HL-60 (cell line): ENCODE measurements at regions not wholly inside any gene's neighbourhood (a gene's known extent, or its start where the extent isn't known, plus 50 kb on each side); places are given as distances from the start of the nearest gene placed in this dataset.

Source experiments
- DNase-seq, 2 experiments: peaks; one replicate each; pipeline ENCODE4 v3.0.0-alpha.2; 2010 to 2020; ENCODE audit warnings: low read depth in 1 of 2, low spot score in 1 of 2
- H3K27ac ChIP-seq: fragments of 250-450 bp; sonication (Bioruptor Pico); replicated peaks from 2 replicates; pipeline ENCODE4 v1.5.1; 2020; ENCODE audit warnings: mild to moderate bottlenecking, moderate library complexity
- H3K27me3 ChIP-seq: fragments of 250-450 bp; sonication (Bioruptor Pico); 2 replicates; pipeline ENCODE4 v1.5.1; 2021; ENCODE audit warnings: mild to moderate bottlenecking, moderate library complexity; ENCODE audit not compliant: insufficient read depth, poor library complexity, severe bottlenecking
- H3K4me3 ChIP-seq: replicated peaks from 2 replicates; pipeline ENCODE4 v1.5.1; 2011; ENCODE audit warnings: mild to moderate bottlenecking, control low read depth, low read length; ENCODE audit not compliant: insufficient read depth
- CTCF ChIP-seq: IDR thresholded peaks from one replicate; pipeline ENCODE4 v1.5.1; 2011; ENCODE audit warnings: low read length, control low read depth, inconsistent platforms; ENCODE audit not compliant: insufficient read depth
- GABPA ChIP-seq: IDR thresholded peaks from 2 replicates; pipeline ENCODE4 v1.6.1; 2012; ENCODE audit warnings: low read depth
- POLR2AphosphoS5 ChIP-seq: IDR thresholded peaks from 2 replicates; pipeline ENCODE4 v1.6.1; 2012; ENCODE audit warnings: low read depth
- REST ChIP-seq: IDR thresholded peaks from 2 replicates; pipeline ENCODE4 v1.6.1; 2012; ENCODE audit warnings: low read depth; ENCODE audit not compliant: insufficient replicate concordance
- SPI1 ChIP-seq: IDR thresholded peaks from 2 replicates; pipeline ENCODE4 v1.6.1; 2012; ENCODE audit warnings: low read depth, mild to moderate bottlenecking, borderline replicate concordance

GRCh38 chr1:219365451-219365850 is 191.8 kb downstream of the LYPLAL1 start:
- no peak for DNase-seq
- H3K27me3 ChIP-seq = no peaks in the 10 kb centered on the region
- no peak overlapping the region for H3K4me3 ChIP-seq
- H3K27ac ChIP-seq = no peak overlapping the region
- TF ChIP-seq SPI1 = no peak

GRCh38 chr1:219362702-219363101 is 189.0 kb downstream of the LYPLAL1 start:
- no peak for DNase-seq
- H3K27ac ChIP-seq = no peak overlapping the region
- H3K27me3 ChIP-seq = no peaks in the 10 kb centered on the region
- no peak overlapping the region for H3K4me3 ChIP-seq
- no peak for TF ChIP-seq SPI1
- TF ChIP-seq POLR2AphosphoS5 = no peak
- no peak for TF ChIP-seq GABPA
- TF ChIP-seq CTCF = no peak
- no peak for TF ChIP-seq REST

GRCh38 chr1:219359126-219359525 is 185.4 kb downstream of the LYPLAL1 start:
- DNase-seq = no peak
- TF ChIP-seq POLR2AphosphoS5 (no peak), SPI1 (no peak), CTCF (no peak), REST (no peak), GABPA (no peak)
- no peaks in the 10 kb centered on the region for H3K27me3 ChIP-seq
- no peak overlapping the region for H3K27ac ChIP-seq
- no peak overlapping the region for H3K4me3 ChIP-seq

- TF ChIP-seq GABPA = no peak
- TF ChIP-seq CTCF = no peak
- no peak for TF ChIP-seq SPI1
- TF ChIP-seq POLR2AphosphoS5 = no peak
- no peak for TF ChIP-seq REST
- Histone ChIP-seq H3K27me3 (no peaks in the 10 kb centered on the region), H3K27ac (no peak overlapping the region), H3K4me3 (no peak overlapping the region)
- no peak for DNase-seq
Observed at GRCh38 chr1:219358080-219358479, 184.4 kb downstream of the LYPLAL1 start.
